ENCODE measurements at regions not wholly inside any gene's neighbourhood (a gene's known extent, or its start where the extent isn't known, plus 50 kb on each side); places are given as distances from the start of the nearest gene placed in this dataset.
A peak's percentile ranks its signal among the peaks of the same experiment; 100 is the strongest.

GRCh38 chr6:81475646-81476045, 276.8 kb downstream of the TENT5A start:
- DNase-seq (ENCODE audit: low read depth), result no peak

- DNase-seq (ENCODE audit: low read depth), result no peak
Measured at GRCh38 chr6:81465859-81466258, 286.6 kb downstream of the TENT5A start.

- no peak for DNase-seq (ENCODE audit: low read depth)
Measured at GRCh38 chr6:81456416-81456815, 296.1 kb downstream of the TENT5A start.

- no peak for DNase-seq (ENCODE audit: low read depth)
Measured at GRCh38 chr6:81455641-81456040, 296.8 kb downstream of the TENT5A start.

- peak; percentile 2 for DNase-seq (ENCODE audit: low read depth)
Measured at GRCh38 chr6:81451787-81452186, 300.7 kb downstream of the TENT5A start.

- DNase-seq (ENCODE audit: low read depth), result no peak
Measured at GRCh38 chr6:81450180-81450579, 302.3 kb downstream of the TENT5A start.

- no peak for DNase-seq (ENCODE audit: low read depth)
Measured at GRCh38 chr6:81446509-81446908, 306.0 kb downstream of the TENT5A start.

- no peak for DNase-seq (ENCODE audit: low read depth)
Measured at GRCh38 chr6:81439417-81439816, 313.1 kb downstream of the TENT5A start.

GRCh38 chr6:81436990-81437389, 315.5 kb downstream of the TENT5A start:
- DNase-seq (ENCODE audit: low read depth), result no peak

GRCh38 chr6:81413306-81413705, 339.2 kb downstream of the TENT5A start:
- DNase-seq (ENCODE audit: low read depth), result no peak

GRCh38 chr6:81401970-81402690, 350.4 kb downstream of the TENT5A start:
- DNase-seq (ENCODE audit: low read depth), result no peak

- no peak for DNase-seq (ENCODE audit: low read depth)
Measured at GRCh38 chr6:81396916-81397315, 355.6 kb downstream of the TENT5A start.

GRCh38 chr6:81387163-81387562, 365.3 kb downstream of the TENT5A start:
- DNase-seq (ENCODE audit: low read depth), result no peak

GRCh38 chr6:81384921-81385320, 367.6 kb downstream of the TENT5A start:
- DNase-seq (ENCODE audit: low read depth), result no peak

GRCh38 chr6:81383472-81383871, 369.0 kb downstream of the TENT5A start:
- no peak for DNase-seq (ENCODE audit: low read depth)

- DNase-seq (ENCODE audit: low read depth), result no peak
Measured at GRCh38 chr6:81382852-81383251, 369.6 kb downstream of the TENT5A start.

GRCh38 chr6:81381382-81381916, 371.0 kb downstream of the TENT5A start:
- no peak for DNase-seq (ENCODE audit: low read depth)

- DNase-seq (ENCODE audit: low read depth), result no peak
Measured at GRCh38 chr6:81380718-81381338, 371.7 kb downstream of the TENT5A start.

GRCh38 chr6:81376745-81377144, 375.7 kb downstream of the TENT5A start:
- no peak for DNase-seq (ENCODE audit: low read depth)

GRCh38 chr6:81373414-81373813, 379.1 kb downstream of the TENT5A start:
- DNase-seq (ENCODE audit: low read depth), result no peak

GRCh38 chr6:81371930-81372329, 380.6 kb downstream of the TENT5A start:
- DNase-seq (ENCODE audit: low read depth), result no peak

- DNase-seq (ENCODE audit: low read depth), result no peak
Measured at GRCh38 chr6:81366972-81367371, 385.5 kb downstream of the TENT5A start.

- DNase-seq (ENCODE audit: low read depth), result no peak
Measured at GRCh38 chr6:81362246-81362645, 390.2 kb downstream of the TENT5A start.
